Activated naive CD8-positive, alpha-beta T cell treated with anti-CD3 and anti-CD28 coated beads, Interleukin-2, amount 50 U/mL, for 24 hours (primary cell): ENCODE measurements at regions not wholly inside any gene's neighbourhood (a gene's known extent, or its start where the extent isn't known, plus 50 kb on each side); places are given as distances from the start of the nearest gene placed in this dataset.
"Not testable (repeated sequence)": the region's sequence is repeated elsewhere in the genome, so short reads cannot be mapped to it uniquely, and the experiment has no call there.

Experiments used
- ATAC-seq: fragments of 150-1000 bp; cut with Tn5 transposase; one replicate; pipeline ENCODE4 v1.10.0; 2021
- DNase-seq: peaks from one replicate; pipeline ENCODE4 v3.0.0; 2021
- H3K27ac Mint-ChIP-seq: one replicate; pipeline ENCODE4 v1.8.0; 2021; ENCODE audit warnings: mild to moderate bottlenecking, mixed read lengths
- H3K27me3 Mint-ChIP-seq: one replicate; pipeline ENCODE4 v1.8.0; 2021; ENCODE audit warnings: mixed read lengths
- H3K36me3 Mint-ChIP-seq: one replicate; pipeline ENCODE4 v1.8.0; 2021; ENCODE audit warnings: low read depth, mixed read lengths
- H3K4me1 Mint-ChIP-seq: one replicate; pipeline ENCODE4 v1.8.0; 2021; ENCODE audit warnings: mixed read lengths
- H3K4me3 Mint-ChIP-seq: one replicate; pipeline ENCODE4 v1.8.0; 2021; ENCODE audit warnings: mild to moderate bottlenecking, moderate library complexity, mixed read lengths
- H3K9me3 Mint-ChIP-seq: one replicate; pipeline ENCODE4 v1.8.0; 2021; ENCODE audit warnings: mixed read lengths

- H3K4me1 Mint-ChIP-seq: peaks cover 4% of the 10 kb centered on the region
- no peak for ATAC-seq
- H3K27me3 Mint-ChIP-seq: peaks cover 4% of the 10 kb centered on the region
- no peak overlapping the region for H3K27ac Mint-ChIP-seq
- H3K36me3 Mint-ChIP-seq: peaks cover 1% of the 10 kb centered on the region
- H3K4me3 Mint-ChIP-seq: no peak overlapping the region
- H3K9me3 Mint-ChIP-seq: peaks cover 10% of the 10 kb centered on the region
- DNase-seq: no peak
These were observed 432.1 kb downstream of the BRD1 start for GRCh38 chr22:49395617-49396016.

- H3K9me3 Mint-ChIP-seq: peaks cover 13% of the 10 kb centered on the region
- not testable (repeated sequence) for H3K4me3 Mint-ChIP-seq, H3K4me1 Mint-ChIP-seq, H3K27ac Mint-ChIP-seq, ATAC-seq, H3K36me3 Mint-ChIP-seq, H3K27me3 Mint-ChIP-seq, DNase-seq
These were observed 432.6 kb downstream of the BRD1 start for GRCh38 chr22:49395062-49395461.

- peak; percentile 18 for DNase-seq
- Mint-ChIP-seq H3K36me3 (peaks cover 1% of the 10 kb centered on the region), H3K9me3 (peaks cover 19% of the 10 kb centered on the region), H3K4me3 (no peak overlapping the region), H3K27me3 (peaks cover 8% of the 10 kb centered on the region), H3K27ac (peak overlapping the region; percentile 11), H3K4me1 (peaks cover 4% of the 10 kb centered on the region)
- ATAC-seq: peak; percentile 57
These were observed 433.4 kb downstream of the BRD1 start for GRCh38 chr22:49394116-49394785.

GRCh38 chr22:49393526-49393925 lies 434.1 kb downstream of the BRD1 start:
- H3K27me3 Mint-ChIP-seq: peaks cover 8% of the 10 kb centered on the region

GRCh38 chr22:49392841-49393510 lies 434.7 kb downstream of the BRD1 start:
- Mint-ChIP-seq H3K27ac (no peak overlapping the region), H3K36me3 (peaks cover 1% of the 10 kb centered on the region), H3K9me3 (peaks cover 19% of the 10 kb centered on the region), H3K4me1 (peaks cover 4% of the 10 kb centered on the region), H3K4me3 (no peak overlapping the region), H3K27me3 (peaks cover 8% of the 10 kb centered on the region)
- ATAC-seq (no peak), DNase-seq (no peak)

More at GRCh38 chr22:49393526-49393925, 434.1 kb downstream of the BRD1 start:
- H3K36me3 Mint-ChIP-seq: peaks cover 1% of the 10 kb centered on the region
- peaks cover 4% of the 10 kb centered on the region for H3K4me1 Mint-ChIP-seq
- peaks cover 19% of the 10 kb centered on the region for H3K9me3 Mint-ChIP-seq
- no peak overlapping the region for H3K27ac Mint-ChIP-seq
- no peak overlapping the region for H3K4me3 Mint-ChIP-seq
- DNase-seq: no peak
- ATAC-seq: no peak

GRCh38 chr22:49392247-49392646 lies 435.4 kb downstream of the BRD1 start:
- Mint-ChIP-seq H3K36me3 (peaks cover 1% of the 10 kb centered on the region), H3K27ac (no peak overlapping the region), H3K4me1 (peaks cover 4% of the 10 kb centered on the region), H3K27me3 (peaks cover 8% of the 10 kb centered on the region), H3K4me3 (no peak overlapping the region), H3K9me3 (peaks cover 19% of the 10 kb centered on the region)
- ATAC-seq (no peak), DNase-seq (no peak)

GRCh38 chr22:49391436-49391835 lies 436.2 kb downstream of the BRD1 start:
- peaks cover 4% of the 10 kb centered on the region for H3K4me1 Mint-ChIP-seq
- H3K27me3 Mint-ChIP-seq: peaks cover 8% of the 10 kb centered on the region
- no peak overlapping the region for H3K27ac Mint-ChIP-seq
- DNase-seq: no peak
- no peak overlapping the region for H3K4me3 Mint-ChIP-seq
- no peak for ATAC-seq
- peaks cover 1% of the 10 kb centered on the region for H3K36me3 Mint-ChIP-seq
- H3K9me3 Mint-ChIP-seq: peaks cover 19% of the 10 kb centered on the region

- no peak overlapping the region for H3K27ac Mint-ChIP-seq
- peaks cover 4% of the 10 kb centered on the region for H3K4me1 Mint-ChIP-seq
- ATAC-seq (no peak), DNase-seq (no peak)
- peaks cover 1% of the 10 kb centered on the region for H3K36me3 Mint-ChIP-seq
- H3K27me3 Mint-ChIP-seq: peaks cover 8% of the 10 kb centered on the region
- H3K4me3 Mint-ChIP-seq: no peak overlapping the region
- H3K9me3 Mint-ChIP-seq: peaks cover 19% of the 10 kb centered on the region
These were observed 436.7 kb downstream of the BRD1 start for GRCh38 chr22:49390954-49391353.

GRCh38 chr22:49383909-49384308 lies 443.8 kb downstream of the BRD1 start:
- ATAC-seq: not testable (repeated sequence)
- H3K27me3 Mint-ChIP-seq: peaks cover 12% of the 10 kb centered on the region

GRCh38 chr22:49382451-49382735 lies 445.3 kb downstream of the BRD1 start:
- no peaks in the 10 kb centered on the region for H3K4me1 Mint-ChIP-seq
- ATAC-seq (no peak), DNase-seq (no peak)
- no peak overlapping the region for H3K27ac Mint-ChIP-seq
- peaks cover 18% of the 10 kb centered on the region for H3K27me3 Mint-ChIP-seq
- H3K9me3 Mint-ChIP-seq: peaks cover 4% of the 10 kb centered on the region
- H3K36me3 Mint-ChIP-seq: no peaks in the 10 kb centered on the region
- H3K4me3 Mint-ChIP-seq: no peak overlapping the region

More at GRCh38 chr22:49383909-49384308, 443.8 kb downstream of the BRD1 start:
- H3K36me3 Mint-ChIP-seq, H3K4me3 Mint-ChIP-seq, H3K4me1 Mint-ChIP-seq, H3K27ac Mint-ChIP-seq, H3K9me3 Mint-ChIP-seq, DNase-seq: not testable (repeated sequence)

GRCh38 chr22:49381595-49382450 lies 445.9 kb downstream of the BRD1 start:
- no peaks in the 10 kb centered on the region for H3K4me1 Mint-ChIP-seq
- H3K27ac Mint-ChIP-seq: no peak overlapping the region
- ATAC-seq (no peak), DNase-seq (no peak)
- H3K27me3 Mint-ChIP-seq: peaks cover 23% of the 10 kb centered on the region
- H3K4me3 Mint-ChIP-seq: no peak overlapping the region
- H3K36me3 Mint-ChIP-seq: no peaks in the 10 kb centered on the region
- H3K9me3 Mint-ChIP-seq: peaks cover 4% of the 10 kb centered on the region

- ATAC-seq: no peak
- Mint-ChIP-seq H3K27me3 (peaks cover 25% of the 10 kb centered on the region), H3K4me1 (no peaks in the 10 kb centered on the region), H3K36me3 (no peaks in the 10 kb centered on the region), H3K9me3 (peaks cover 4% of the 10 kb centered on the region), H3K4me3 (no peak overlapping the region), H3K27ac (no peak overlapping the region)
- DNase-seq: no peak
These were observed 446.9 kb downstream of the BRD1 start for GRCh38 chr22:49380828-49381114.

- DNase-seq: no peak
- Mint-ChIP-seq H3K4me1 (no peaks in the 10 kb centered on the region), H3K4me3 (no peak overlapping the region), H3K36me3 (no peaks in the 10 kb centered on the region), H3K27me3 (peaks cover 25% of the 10 kb centered on the region), H3K27ac (no peak overlapping the region), H3K9me3 (peaks cover 4% of the 10 kb centered on the region)
- ATAC-seq: no peak
These were observed 447.4 kb downstream of the BRD1 start for GRCh38 chr22:49380095-49380827.

GRCh38 chr22:49377306-49377705 lies 450.4 kb downstream of the BRD1 start:
- peaks cover 23% of the 10 kb centered on the region for H3K27me3 Mint-ChIP-seq
- DNase-seq (no peak), ATAC-seq (no peak)
- H3K27ac Mint-ChIP-seq: no peak overlapping the region
- H3K4me3 Mint-ChIP-seq: no peak overlapping the region
- no peaks in the 10 kb centered on the region for H3K4me1 Mint-ChIP-seq
- no peaks in the 10 kb centered on the region for H3K9me3 Mint-ChIP-seq
- H3K36me3 Mint-ChIP-seq: no peaks in the 10 kb centered on the region
